ENCODE measurements at regions not wholly inside any gene's neighbourhood (a gene's known extent, or its start where the extent isn't known, plus 50 kb on each side); places are given as distances from the start of the nearest gene placed in this dataset.

GRCh38 chr9:80797101-80797829 lies 892.1 kb downstream of the TLE1 start:
- no peak for TF ChIP-seq CTCF (IDR thresholded peaks at IDR 0.05; ENCODE audit: extremely low read depth in 1 of 2, insufficient read depth in 1 of 2, low read depth in 1 of 2, low read length in 2 of 2)
- no peak for TF ChIP-seq EZH2 (IDR thresholded peaks at IDR 0.05; ENCODE audit: borderline replicate concordance, low read depth, low read length, severe bottlenecking)
- TF ChIP-seq POLR2A (IDR thresholded peaks at IDR 0.05; ENCODE audit: low read depth, low read length): no peak
- TF ChIP-seq GATA2 (IDR thresholded peaks at IDR 0.05; ENCODE audit: insufficient read depth, insufficient read length, low read depth, low read length): no peak
- TF ChIP-seq, protein P1, sequence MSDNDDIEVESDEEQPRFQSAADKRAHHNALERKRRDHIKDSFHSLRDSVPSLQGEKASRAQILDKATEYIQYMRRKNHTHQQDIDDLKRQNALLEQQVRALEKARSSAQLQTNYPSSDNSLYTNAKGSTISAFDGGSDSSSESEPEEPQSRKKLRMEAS (IDR thresholded peaks at IDR 0.05; ENCODE audit: insufficient read depth, insufficient read length): no peak
- TF ChIP-seq JUN (IDR thresholded peaks at IDR 0.05; ENCODE audit: borderline replicate concordance, insufficient read depth, insufficient read length, low read depth): no peak
- no peak for TF ChIP-seq POLR2AphosphoS5 (IDR thresholded peaks at IDR 0.05; ENCODE audit: insufficient read depth, low read depth, low read length)
- TF ChIP-seq MYC (IDR thresholded peaks at IDR 0.05; ENCODE audit: low read depth, low read length): no peak
